ENCODE measurements at regions not wholly inside any gene's neighbourhood (a gene's known extent, or its start where the extent isn't known, plus 50 kb on each side); places are given as distances from the start of the nearest gene placed in this dataset.

- no peak for DNase-seq (ENCODE audit: low read depth)
- H3K4me3 ChIP-seq (ENCODE audit: low read depth, low read length): no peak overlapping the region
- TF ChIP-seq CTCF (conservative IDR thresholded peaks at IDR 0.05; ENCODE audit: low read depth, low read length): peak; percentile 78
Observed at GRCh38 chr4:180909279-180909678, 1333.9 kb upstream of the TENM3 start.

GRCh38 chr4:180913750-180914149 lies 1329.5 kb upstream of the TENM3 start:
- TF ChIP-seq CTCF (conservative IDR thresholded peaks at IDR 0.05; ENCODE audit: low read depth, low read length): no peak
- peak; percentile 89 for DNase-seq (ENCODE audit: low read depth)
- H3K4me3 ChIP-seq (ENCODE audit: low read depth, low read length): no peak overlapping the region

GRCh38 chr4:180923486-180923885 lies 1319.7 kb upstream of the TENM3 start:
- no peak for TF ChIP-seq CTCF (conservative IDR thresholded peaks at IDR 0.05; ENCODE audit: low read depth, low read length)
- no peak for DNase-seq (ENCODE audit: low read depth)
- no peak overlapping the region for H3K4me3 ChIP-seq (ENCODE audit: low read depth, low read length)

GRCh38 chr4:180925805-180926204 lies 1317.4 kb upstream of the TENM3 start:
- no peak for TF ChIP-seq CTCF (conservative IDR thresholded peaks at IDR 0.05; ENCODE audit: low read depth, low read length)
- no peak for DNase-seq (ENCODE audit: low read depth)
- H3K4me3 ChIP-seq (ENCODE audit: low read depth, low read length): no peak overlapping the region

- H3K4me3 ChIP-seq (ENCODE audit: low read depth, low read length): no peak overlapping the region
- no peak for TF ChIP-seq CTCF (conservative IDR thresholded peaks at IDR 0.05; ENCODE audit: low read depth, low read length)
- DNase-seq (ENCODE audit: low read depth): no peak
Observed at GRCh38 chr4:180926277-180926676, 1316.9 kb upstream of the TENM3 start.

- no peak overlapping the region for H3K4me3 ChIP-seq (ENCODE audit: low read depth, low read length)
- TF ChIP-seq CTCF (conservative IDR thresholded peaks at IDR 0.05; ENCODE audit: low read depth, low read length): no peak
- no peak for DNase-seq (ENCODE audit: low read depth)
Observed at GRCh38 chr4:180932370-180933001, 1310.7 kb upstream of the TENM3 start.

- no peak overlapping the region for H3K4me3 ChIP-seq (ENCODE audit: low read depth, low read length)
- no peak for TF ChIP-seq CTCF (conservative IDR thresholded peaks at IDR 0.05; ENCODE audit: low read depth, low read length)
- DNase-seq (ENCODE audit: low read depth): no peak
Observed at GRCh38 chr4:180937083-180937482, 1306.1 kb upstream of the TENM3 start.

All from epithelial cell of proximal tubule (primary cell).